GM18861 (cell line): ENCODE measurements at regions not wholly inside any gene's neighbourhood (a gene's known extent, or its start where the extent isn't known, plus 50 kb on each side); places are given as distances from the start of the nearest gene placed in this dataset.

Experiments used
- ATAC-seq: cut with Tn5 transposase; IDR thresholded peaks from one replicate; pipeline ENCODE4 v1.9.1; 2021; ENCODE audit not compliant: unreplicated experiment

DNA sequence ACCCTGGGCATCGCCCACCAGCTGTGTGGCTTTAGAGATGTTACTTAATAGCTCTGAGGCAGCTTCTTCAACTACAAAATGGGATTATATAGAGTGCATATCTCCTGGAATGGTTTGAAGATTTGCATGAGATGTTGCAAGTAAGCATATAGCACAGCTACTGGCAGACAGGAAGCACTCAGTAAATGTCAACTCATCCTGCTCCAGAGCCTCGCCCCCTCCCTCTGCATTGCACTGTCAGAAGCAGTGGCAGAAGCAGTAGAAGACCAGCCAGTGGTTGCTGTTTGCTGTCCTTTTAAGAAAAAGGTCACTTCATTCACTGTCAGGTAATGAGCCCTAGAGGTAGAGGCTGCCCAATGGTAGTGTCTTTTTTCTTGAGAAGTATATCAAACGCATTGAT is 180.0 kb upstream of the GHITM start:
- ATAC-seq = no peak

DNA sequence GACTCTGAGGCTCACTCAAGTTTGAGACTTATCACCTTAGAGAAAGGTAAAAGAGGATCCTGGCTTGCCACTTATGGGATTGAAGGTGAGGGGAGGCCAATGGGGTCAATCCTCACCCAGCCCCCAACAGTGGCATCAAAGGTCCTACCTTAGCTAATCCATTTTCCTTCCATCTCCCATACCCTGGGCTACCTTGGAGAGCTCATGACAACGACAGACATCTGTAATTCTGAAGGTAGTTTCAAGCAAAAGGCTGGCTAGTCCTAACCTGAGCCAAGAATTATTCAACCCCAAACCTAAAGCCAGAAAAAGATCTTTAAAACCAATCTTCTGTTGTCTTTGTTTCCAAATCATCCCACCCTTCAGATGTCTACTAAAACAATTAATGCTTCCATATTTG is 179.2 kb upstream of the GHITM start:
- no peak for ATAC-seq

DNA sequence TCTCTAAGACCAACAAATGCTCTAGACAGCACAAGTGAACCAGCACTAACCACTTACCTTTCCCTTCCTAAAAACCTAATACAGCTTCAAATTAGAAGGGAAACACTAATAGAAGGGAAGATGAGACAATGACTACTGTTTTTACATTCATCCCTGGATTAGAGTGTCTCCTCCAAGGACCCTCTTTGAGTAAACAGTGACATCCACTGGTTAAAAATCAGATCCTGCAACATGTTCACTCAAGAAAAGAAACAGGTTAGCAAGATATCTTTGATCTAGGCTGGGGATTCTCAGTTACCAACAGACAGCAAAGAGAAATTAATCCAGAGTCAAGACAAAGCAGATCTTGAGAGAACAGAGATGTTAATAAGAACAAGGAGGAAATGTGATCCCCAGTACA is 177.7 kb upstream of the GHITM start:
- ATAC-seq = no peak

DNA sequence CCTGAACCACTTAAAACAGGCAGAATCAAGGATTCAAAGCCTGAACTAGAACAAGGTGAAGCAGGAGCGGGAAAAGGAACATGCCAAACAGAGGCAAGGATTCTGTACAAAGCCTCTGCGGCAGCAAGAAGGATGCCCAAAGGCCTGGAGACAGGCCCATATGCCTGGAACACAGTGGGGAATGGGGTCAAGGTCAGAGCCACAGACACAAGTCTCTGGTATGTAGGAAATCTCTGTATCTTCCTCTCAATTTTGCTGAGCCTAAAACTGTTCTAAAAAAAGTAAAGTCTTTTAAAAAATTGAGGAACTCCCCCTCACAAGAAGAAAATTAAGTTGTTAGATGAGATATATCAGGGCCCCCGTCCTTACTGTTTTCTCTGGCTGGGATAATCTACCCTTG is 175.9 kb upstream of the GHITM start:
- no peak for ATAC-seq

DNA sequence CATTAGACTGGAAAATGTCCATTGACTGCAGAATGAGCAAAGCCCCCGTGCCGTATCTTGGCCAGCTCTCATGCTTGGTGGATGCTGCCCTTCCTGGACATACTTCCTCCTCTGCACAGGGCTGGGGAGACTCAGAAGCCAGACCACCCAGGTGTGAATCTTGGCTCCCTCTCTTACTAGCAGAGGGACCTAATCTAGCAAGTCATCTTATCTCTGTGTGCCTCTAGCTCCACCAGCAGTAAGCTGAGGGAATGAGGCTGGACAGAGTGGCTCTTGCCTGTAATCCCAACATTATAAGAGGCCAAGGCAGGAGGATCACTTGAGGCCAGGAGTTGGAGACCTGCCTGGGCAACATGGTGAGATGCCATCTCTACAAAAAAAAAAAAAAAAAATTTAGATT is 173.8 kb upstream of the GHITM start:
- ATAC-seq = no peak

DNA sequence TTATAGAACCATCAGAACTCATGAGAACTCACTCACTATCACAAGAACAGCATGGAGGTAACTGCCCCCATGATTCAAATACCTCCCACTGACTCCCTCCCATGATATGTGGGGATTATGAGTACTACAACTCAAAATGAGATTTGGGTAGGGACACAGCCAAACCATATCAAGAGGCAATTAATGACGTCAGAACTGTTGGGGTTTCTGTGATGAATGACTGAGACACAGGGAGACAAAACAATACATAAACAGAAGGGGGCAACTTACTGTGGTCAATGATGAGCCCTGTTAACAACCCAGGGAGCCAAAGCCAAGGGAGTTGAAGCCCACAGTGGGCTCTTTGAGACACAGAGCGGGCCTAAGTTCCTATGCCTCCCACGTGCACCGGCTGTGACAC is 171.3 kb upstream of the GHITM start:
- ATAC-seq = no peak

DNA sequence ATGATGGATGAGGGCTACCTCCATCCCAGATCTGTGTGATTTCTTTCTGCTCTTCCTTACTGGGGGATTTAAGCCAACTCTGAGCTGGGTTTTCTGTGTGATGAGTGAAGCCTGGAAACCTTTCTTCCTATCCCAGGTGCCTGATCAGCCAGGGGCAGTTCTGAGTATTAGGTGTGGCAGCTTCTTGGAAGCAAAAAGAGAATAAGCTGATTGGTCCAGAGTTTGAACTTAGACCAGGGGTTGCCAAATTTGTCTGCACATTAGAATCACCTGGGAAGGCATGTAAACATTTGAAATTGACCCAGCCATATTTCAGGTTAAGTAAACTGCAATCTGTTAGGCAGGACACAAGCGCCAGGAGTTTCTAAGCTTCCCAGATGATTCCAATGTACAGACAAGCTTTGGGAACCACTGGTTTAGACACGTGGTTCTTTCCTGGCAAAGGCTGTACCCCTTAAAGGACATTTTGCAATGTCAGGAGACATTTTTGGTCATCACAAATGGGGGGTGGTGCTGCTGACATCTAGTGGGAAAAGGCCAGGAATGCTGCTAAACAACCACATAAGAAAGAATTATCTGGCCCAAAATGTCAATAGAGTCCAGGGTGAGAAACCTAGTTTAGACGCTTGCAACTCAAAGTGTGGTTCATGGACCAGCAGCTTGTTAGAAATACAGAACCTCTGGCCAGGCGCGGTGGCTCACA is 160.5 kb upstream of the GHITM start:
- no peak for ATAC-seq

DNA sequence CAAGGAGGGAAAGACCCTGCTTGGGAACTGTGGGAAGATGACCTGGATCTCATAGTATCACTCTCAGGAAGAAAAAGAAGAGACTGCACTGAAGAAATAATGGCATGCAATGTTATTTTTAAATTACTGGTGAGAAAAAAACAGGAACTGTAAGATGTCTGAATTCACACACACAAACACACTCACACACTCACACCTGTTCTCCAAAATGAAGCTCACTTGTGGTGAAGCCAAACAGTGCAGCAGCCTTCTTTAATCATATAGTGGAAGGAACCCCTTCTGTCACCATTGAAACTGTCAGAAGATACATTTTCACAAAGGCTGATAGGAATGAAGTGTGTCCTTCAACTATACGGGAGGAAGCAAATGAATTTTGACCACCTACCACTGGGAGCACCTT is 156.5 kb upstream of the GHITM start:
- ATAC-seq = no peak

DNA sequence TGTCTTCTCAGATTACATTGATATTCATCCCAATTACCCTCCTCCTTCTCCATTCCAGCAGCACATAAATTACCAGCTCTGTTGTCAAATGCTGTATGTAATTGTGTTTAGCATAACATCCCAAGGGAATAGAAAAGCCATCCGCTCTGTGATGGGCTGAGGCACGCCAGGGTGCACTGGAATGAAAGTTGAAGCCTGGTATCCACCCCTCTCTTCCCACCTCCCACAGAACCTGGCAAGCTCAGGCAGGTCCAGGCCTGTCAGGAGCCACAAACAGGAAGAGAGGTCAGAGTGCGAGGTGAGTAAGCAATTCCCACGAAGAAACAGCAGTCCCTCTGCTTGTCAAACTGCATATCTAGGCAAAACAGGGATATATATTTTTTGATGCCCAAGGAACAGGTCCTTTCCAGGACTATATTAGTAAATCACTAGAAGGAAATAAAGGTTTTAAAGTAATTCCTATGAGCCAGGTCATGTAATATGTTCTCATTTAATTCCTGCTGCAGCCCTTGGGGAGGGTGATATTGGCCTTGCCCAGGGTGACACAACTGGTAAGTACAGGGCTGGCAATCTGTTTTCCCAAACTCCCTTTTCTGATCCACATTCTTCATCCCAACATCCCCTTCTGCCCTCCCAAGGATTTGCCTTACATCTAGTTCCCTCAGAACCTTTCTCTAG is 155.6 kb upstream of the GHITM start:
- ATAC-seq = no peak

DNA sequence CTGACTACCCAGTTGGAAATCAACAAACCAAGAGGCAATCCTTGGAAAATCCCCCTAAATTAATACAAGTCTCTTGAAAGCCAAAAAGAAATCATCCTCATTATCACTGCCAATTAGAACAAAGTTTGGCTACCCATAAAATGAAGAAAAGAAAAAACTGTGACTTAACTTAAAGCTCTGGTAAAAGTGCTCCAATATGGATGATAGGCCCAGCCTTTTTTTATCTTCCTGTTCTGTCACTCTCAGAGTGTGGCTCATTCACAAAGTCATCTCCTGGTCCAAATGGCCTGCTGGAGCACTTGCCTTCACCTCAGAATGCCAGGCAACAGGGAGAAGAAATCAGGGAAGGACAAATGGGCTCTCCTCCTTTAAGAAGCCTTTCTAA is 155.1 kb upstream of the GHITM start:
- ATAC-seq = no peak

DNA sequence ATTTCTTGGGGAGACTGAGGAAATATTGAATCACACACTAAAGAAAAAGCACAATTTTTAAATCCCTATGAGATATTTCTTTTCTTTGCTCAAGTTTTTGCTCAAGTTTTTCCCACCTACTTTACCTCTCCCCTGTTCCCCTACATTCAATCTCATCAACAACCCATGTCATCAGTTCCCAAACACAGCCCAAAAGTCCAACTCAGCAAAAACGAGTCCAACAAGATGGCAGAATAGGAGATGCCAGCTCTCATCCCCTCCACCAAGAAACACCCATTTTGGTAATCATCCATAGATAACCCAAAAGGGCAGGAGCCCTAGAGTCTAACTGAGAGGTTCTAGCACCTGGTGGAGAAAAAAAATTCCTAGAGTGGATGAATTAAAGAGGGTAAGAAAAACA is 152.5 kb upstream of the GHITM start:
- ATAC-seq = no peak

DNA sequence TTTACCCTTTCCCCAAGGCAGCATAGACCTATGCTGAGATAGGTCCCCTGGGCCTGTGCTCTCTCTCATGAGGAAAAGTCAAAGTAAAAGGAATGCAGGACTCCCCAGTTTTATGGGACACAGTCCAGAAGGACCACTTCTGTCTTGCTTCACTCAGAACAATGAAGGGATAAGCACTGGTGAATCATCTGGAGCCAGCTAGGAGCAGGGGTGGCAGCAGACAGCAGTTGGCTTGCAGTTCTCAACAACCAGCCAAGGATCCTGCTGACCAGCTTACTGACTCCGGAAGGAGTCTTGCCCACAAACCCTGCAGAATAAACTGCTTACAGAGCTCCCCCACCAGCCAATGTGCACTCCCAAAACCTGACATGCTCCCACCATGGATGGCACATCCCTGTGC is 152.1 kb upstream of the GHITM start:
- no peak for ATAC-seq

DNA sequence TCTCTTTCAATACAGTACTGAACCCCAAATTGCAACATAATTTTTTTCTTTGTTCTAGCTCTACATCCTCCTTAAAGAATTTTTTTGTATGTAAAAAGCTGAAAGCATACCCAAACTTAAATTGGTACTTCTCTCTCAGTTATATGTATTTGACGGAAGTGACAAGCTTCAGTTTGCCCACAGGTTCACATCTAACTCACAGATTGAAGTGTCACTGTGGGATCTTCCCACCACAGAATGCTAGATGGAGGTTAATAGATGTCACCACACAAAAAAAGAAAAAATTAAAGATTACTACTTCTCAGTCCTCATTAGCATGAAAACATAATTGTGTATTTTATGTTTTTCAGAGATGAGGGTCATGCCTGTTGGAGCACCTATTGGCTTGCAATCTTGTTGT is 150.9 kb upstream of the GHITM start:
- ATAC-seq = no peak

DNA sequence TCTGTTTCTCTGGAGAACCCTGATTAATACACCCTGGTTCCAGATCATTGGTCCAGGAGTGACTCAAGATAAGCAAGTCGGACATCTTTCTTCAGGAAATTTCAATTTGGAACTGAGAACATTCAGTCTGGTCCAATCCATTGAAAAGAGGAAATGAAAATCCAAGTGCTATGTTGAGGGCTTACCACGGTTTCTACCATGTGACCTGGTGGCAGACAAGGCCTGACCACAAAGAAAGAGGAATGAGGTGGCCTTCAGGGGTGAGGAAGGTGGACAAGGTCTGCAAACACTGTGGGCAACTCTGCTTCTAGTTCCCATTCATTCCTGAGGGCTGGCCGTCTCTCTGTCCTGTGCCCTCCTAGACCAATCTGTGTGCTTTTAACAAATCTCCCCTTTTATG is 149.2 kb upstream of the GHITM start:
- ATAC-seq = peak; percentile 88

DNA sequence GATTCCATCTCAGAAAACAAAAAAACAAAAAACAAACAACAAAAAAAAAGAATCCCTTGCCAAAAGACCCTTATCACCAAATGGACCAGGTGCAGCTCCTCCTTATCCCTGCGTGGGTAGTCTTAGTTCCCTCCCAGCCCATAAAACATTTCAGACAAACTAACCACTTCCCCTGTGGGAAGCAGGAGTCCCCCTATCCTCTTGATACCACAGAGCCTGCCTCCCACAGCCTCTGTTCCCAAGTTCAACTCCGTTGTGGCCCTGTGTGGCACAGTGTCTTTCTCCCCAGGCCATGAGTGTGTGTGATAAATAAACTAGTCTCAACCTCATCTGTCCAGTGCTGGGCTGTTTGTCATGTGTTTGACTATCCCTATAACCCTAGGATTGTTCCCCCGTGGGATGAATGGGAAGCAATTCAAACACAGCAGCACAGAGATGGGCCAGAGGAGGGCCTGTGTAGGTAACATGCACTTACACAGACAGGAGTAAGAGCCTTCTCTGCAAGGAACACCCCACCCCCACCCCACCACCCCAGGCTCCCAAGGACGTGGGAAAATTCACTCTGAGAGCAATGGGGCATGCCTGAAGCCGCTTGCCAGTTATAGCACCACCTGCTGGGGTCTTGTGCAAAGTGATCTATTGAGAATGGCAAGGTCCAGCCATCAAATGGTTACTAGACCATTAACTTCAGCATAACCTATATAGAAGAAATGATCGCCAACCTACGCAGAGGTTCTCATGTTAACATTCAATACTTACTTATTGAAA is 147.1 kb upstream of the GHITM start:
- peak; percentile 42 for ATAC-seq

DNA sequence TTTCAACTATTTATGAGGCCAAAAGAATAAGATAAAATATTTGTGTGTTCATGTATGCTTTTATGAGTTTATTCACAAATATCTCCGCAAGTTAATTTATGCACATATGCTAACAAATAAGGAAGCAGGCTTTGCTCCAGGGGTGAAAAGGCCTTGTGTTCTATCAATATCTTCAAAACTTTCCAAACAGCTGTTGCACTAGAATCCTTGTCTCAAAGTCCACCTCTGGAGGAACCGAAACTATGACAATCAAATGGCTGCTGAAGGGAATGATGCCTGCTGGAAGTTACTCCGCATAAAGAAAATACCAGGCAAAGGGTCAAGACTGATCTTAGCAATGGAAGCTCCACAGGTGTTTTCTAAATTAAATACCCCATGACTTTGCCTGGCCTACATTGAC is 145.0 kb upstream of the GHITM start:
- no peak for ATAC-seq

DNA sequence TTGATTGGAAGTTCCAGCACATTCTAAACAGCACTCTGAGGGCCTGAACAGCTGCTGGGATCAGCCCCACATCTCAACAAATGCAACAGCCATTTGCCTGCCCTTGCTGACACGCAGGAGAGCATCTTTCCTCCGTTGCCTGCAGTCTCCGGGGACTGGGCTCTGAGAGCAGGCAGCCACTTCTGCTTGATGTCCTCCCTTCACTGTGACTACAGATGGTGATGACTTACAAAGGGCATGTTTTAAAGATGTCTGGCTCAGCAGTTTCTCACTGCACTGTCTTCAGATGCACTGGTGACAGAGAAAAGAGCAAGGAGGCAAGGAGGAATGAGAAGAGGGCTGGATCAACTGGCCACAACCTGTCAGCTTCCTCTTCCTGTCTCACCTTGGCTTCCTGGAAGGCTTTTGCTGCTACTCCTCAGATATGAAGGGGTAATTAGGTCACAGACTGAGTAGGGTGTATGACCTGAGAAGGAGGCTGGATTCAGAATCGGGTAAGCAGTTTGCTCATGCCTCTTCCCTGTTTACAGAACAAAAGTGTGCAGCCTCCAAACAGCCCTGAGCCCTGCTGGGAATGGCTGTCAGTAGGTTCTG is 143.5 kb upstream of the GHITM start:
- ATAC-seq = no peak

DNA sequence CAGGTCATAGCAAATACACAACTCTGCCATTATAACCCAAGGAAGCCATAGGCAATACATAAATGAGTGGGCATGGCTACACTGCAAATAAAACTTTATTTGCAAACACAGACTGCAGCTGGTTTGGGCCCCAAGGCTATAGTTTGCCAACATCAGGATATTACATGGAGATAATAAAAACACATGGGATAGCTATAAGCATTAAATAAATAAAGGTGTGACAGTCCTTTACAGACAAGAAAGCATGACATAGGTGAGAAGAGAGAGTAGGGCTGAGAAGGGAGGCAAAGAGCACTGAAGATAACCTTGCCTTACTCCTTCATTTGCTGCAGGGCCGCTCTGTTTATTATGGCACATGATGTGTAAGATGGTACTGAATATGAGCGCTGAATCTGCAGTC is 135.1 kb upstream of the GHITM start:
- ATAC-seq = no peak

DNA sequence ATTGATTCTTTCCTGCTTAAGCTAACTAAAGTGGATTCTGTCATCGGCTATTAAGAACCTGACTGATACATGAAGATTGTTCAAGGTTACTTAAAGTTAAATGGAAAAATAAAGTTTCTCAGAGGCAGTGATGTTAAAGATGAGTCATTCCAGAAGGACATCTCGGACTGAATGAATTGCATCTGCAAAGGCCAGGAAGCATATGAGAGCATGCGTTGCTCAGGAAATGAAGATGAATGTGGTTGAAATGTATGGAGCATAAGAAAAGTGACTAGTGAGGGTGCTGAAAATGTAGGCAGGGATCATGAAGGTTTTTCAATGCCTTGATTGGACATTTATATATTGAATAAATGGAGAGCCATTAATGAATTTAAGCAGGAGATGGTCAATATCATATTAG is 133.9 kb upstream of the GHITM start:
- no peak for ATAC-seq

DNA sequence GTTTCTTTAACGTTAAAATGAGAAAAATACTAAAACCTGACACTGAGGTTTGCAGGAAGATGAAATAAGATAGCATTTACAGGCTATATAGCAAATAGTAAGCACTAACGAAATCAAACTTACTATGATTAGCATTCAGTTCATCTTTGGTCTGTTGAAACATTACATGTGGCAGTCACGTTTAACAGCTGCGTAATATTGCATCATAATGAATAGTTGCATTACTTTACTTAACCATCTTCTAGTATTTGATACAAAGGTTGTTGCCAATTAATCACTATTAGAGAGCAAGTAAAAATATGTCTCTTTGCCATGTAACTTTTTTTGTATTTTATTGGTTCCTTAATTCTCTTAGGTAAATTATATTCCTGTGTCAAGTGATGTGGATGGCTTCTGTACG is 131.8 kb upstream of the GHITM start:
- ATAC-seq = no peak

DNA sequence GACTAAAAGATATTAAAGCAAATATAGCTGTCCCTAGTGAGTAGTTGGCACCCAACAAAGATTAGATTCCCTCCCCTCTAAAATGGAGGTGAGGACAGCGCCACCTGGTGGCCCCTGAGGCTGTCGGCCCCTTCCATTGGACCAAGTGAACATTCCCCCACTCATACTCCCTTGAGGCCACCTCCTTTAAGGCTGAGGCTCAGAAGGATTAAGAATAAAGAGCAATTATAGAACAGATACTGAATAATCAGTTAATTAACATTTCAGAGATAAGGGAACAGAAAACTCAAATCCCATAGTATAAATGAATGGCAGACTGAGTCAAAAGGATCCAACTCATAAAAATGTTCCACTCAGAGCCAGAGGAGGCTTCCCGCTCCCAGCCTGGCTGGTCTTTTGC is 130.4 kb upstream of the GHITM start:
- ATAC-seq = no peak

DNA sequence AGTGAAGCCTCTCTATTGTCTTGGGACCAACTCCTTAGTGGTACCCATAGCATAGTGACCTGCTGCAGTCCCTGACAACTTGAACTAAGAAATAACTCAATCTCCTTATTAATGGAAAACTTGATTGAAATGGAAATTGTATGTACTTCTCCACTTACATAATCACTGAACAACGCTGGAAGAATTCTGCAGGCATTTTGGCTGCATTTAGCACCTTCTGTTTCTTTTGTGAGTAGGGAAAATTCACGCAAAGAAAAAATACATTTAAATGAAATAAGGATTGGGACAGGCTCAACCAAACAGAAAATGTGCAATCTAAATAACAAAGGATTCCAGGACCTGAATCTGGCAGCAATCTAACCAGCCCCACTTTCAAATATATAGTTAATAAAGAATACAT is 126.9 kb upstream of the GHITM start:
- ATAC-seq = no peak
